Motor neuron (in vitro differentiated cells): ENCODE measurements at regions not wholly inside any gene's neighbourhood (a gene's known extent, or its start where the extent isn't known, plus 50 kb on each side); places are given as distances from the start of the nearest gene placed in this dataset.
"Not testable (repeated sequence)": the region's sequence is repeated elsewhere in the genome, so short reads cannot be mapped to it uniquely, and the experiment has no call there.

Experiments
- ATAC-seq, 8 experiments: fragments of 200-7000 bp; cut with Tn5 transposase; replicated peaks in 6 of 8; 2 replicates each; pipeline ENCODE4 v1.8.0; 2021; ENCODE audit warnings: mild to moderate bottlenecking in 8 of 8, moderate library complexity in 8 of 8
- H3K27ac ChIP-seq, 2 donors: fragments of 250-450 bp; sonication (Bioruptor Pico); 2 replicates each; pipeline ENCODE4 v1.9.0; 2021; ENCODE audit warnings: antibody characterized with exemption in 2 of 2, mild to moderate bottlenecking in 2 of 2, moderate library complexity in 1 of 2
- H3K4me1 ChIP-seq, 2 donors: fragments of 250-450 bp; sonication (Bioruptor Pico); replicated peaks in 1 of 2; 2 replicates each; pipeline ENCODE4 v1.6.1; 2021; ENCODE audit warnings: antibody characterized with exemption in 2 of 2, mild to moderate bottlenecking in 2 of 2, moderate library complexity in 1 of 2
- H3K4me3 ChIP-seq, 5 donors: fragments of 250-450 bp; sonication (Bioruptor Pico); 2 replicates each; pipeline ENCODE4 v1.9.0; 2021; ENCODE audit warnings: antibody characterized with exemption in 5 of 5, mild to moderate bottlenecking in 5 of 5, moderate library complexity in 4 of 5
- WGBS, 10 experiments: fragments of 450-650 bp; shearing (Covaris generic); methylation state at CpG; one replicate each; pipeline ENCODE4 v1.0.0; 2022; 5-methylcytosine and 5-hydroxymethylcytosine counted together
- in situ Hi-C, 9 experiments: fragments of 400-800 bp; cut with MboI; loops; one replicate each; pipeline ENCODE4 v1.15.0; 2021; ENCODE audit warnings: low sequenced_read_pairs in 9 of 9, low pct_unique_long_range_greater_than_20kb in 2 of 9; ENCODE audit not compliant: unreplicated experiment in 9 of 9

GRCh38 chr10:78210548-78210947 is 176.9 kb downstream of the RPS24 start:
- WGBS, 10 experiments: 58 to 100% (median 94%) methylated on average over 1 to 4 of the region's 5 CpGs; no CpG with 5 or more reads in 3 of the 10 experiments
- no peak overlapping the region for H3K4me3 ChIP-seq
- no peak overlapping the region for H3K27ac ChIP-seq
- in situ Hi-C loops: loop anchor here in 1 of 9 experiments (25.0 kb wide), 1 partner anchor 977 kb away; no protein-coding TSS in a partner anchor
- no peak for ATAC-seq
- H3K4me1 ChIP-seq: peaks cover 13 to 43% of the 10 kb centered on the region in 2 donors

GRCh38 chr10:78210976-78211375 is 177.3 kb downstream of the RPS24 start:
- H3K4me1 ChIP-seq: peaks cover 17 to 47% of the 10 kb centered on the region in 2 donors
- in situ Hi-C loops: loop anchor here in 1 of 9 experiments (25.0 kb wide), 1 partner anchor 976 kb away; no protein-coding TSS in a partner anchor
- H3K4me3 ChIP-seq: no peak overlapping the region
- no peak for ATAC-seq
- no peak overlapping the region for H3K27ac ChIP-seq
- WGBS, 10 experiments: 17 to 100% (median 83%) methylated on average over 1 of the region's 6 CpGs; no CpG with 5 or more reads in 7 of the 10 experiments

- H3K27ac ChIP-seq: no peak overlapping the region
- ATAC-seq: peak in 5 of 8 experiments; percentile 19 to 44 (median 33)
- 45 to 91% (median 55%) methylated on average over 2 to 4 of the region's 6 CpGs; no CpG with 5 or more reads in 5 of the 10 experiments for WGBS, 10 experiments
Measured at GRCh38 chr10:78211561-78212051, 177.9 kb downstream of the RPS24 start.

DNA sequence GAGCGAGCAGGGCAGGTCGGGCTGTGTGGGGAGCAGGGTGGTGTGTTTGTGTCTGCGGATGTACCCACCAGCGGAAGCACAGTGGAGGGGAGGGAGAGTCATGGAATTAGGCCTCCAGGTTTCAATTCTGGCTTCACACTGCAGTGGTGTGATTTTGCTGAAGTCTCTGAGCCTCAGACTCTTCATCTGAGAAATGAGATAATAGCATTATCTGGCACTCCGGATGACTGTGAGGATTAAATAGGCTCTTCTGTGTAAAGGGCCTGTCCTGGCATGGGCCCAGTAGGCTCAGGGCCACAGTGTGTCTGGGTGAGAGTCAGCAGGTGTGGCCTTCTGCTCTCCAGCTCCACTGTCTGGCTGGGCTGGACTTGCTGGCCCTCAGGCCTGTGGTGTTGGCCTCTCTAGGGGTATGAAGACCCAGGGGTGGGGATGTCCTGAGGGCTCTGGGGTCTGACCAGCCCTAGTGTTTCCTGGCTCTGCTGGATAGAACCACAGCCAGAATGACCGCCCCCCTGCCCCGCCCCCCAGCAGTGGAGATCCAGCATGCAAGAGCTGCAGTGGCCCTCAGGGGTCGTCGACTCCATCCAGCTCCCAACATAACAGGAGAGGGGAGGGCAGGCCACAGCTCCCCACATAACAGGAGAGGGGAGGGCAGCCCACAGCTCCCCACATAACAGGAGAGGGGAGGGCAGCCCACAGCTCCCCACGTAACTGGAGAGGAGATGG is 178.6 kb downstream of the RPS24 start:
- peak in 4 of 8 experiments; percentile 17 to 48 (median 30) for ATAC-seq
- no peak overlapping the region for H3K27ac ChIP-seq
- H3K4me3 ChIP-seq: no peak overlapping the region
- H3K4me1 ChIP-seq: peaks cover 27 to 58% of the 10 kb centered on the region in 2 donors
- WGBS, 10 experiments: 63 to 97% (median 65%) methylated on average over 1 to 5 of the region's 10 CpGs; no CpG with 5 or more reads in 7 of the 10 experiments
- in situ Hi-C loops: loop anchor here in 1 of 9 experiments (25.0 kb wide), 1 partner anchor 975 kb away; no protein-coding TSS in a partner anchor

More at GRCh38 chr10:78211561-78212051, 177.9 kb downstream of the RPS24 start:
- Histone ChIP-seq H3K4me3 (no peak overlapping the region), H3K4me1 (peaks cover 21 to 54% of the 10 kb centered on the region in 2 donors)
- in situ Hi-C loops: loop anchor here in 1 of 9 experiments (25.0 kb wide), 1 partner anchor 976 kb away; no protein-coding TSS in a partner anchor

- in situ Hi-C loops: loop anchor here in 1 of 9 experiments (25.0 kb wide), 1 partner anchor 975 kb away; no protein-coding TSS in a partner anchor
- H3K4me1 ChIP-seq: peaks cover 32 to 58% of the 10 kb centered on the region in 2 donors
- WGBS, 10 experiments: 14 to 80% (median 65%) methylated on average over 1 to 5 of the region's 7 CpGs; no CpG with 5 or more reads in 6 of the 10 experiments
- no peak for ATAC-seq
- no peak overlapping the region for H3K4me3 ChIP-seq
- no peak overlapping the region for H3K27ac ChIP-seq
Measured at GRCh38 chr10:78212786-78213175, 179.1 kb downstream of the RPS24 start.

DNA sequence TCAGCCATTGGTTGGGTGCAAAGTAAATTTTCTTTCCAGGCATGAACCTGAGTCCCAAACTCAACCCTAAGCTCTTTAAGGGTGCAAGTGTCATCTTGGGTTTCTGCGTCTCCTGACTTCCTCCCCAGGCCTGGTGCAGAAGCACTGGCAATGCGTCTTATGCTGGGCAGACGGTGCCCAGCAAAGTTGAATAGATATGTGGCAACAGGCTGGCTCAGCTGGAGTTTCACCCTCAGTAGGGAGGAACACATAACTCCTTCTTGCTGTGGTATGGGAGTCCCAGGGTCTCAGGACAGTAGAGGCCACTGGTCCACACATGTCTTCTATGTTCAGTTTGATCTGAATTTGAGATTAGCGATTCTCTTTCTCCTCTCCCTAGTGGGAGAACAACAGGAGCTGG is 181.3 kb downstream of the RPS24 start:
- WGBS, 10 experiments: 83 to 100% (median 100%) methylated on average over 1 of the region's 4 CpGs; no CpG with 5 or more reads in 6 of the 10 experiments
- no peak for ATAC-seq
- Histone ChIP-seq H3K27ac (no peak overlapping the region), H3K4me3 (no peak overlapping the region), H3K4me1 (peaks cover 49 to 56% of the 10 kb centered on the region in 2 donors)
- in situ Hi-C loops: loop anchor here in 1 of 9 experiments (25.0 kb wide), 1 partner anchor 972 kb away; no protein-coding TSS in a partner anchor

DNA sequence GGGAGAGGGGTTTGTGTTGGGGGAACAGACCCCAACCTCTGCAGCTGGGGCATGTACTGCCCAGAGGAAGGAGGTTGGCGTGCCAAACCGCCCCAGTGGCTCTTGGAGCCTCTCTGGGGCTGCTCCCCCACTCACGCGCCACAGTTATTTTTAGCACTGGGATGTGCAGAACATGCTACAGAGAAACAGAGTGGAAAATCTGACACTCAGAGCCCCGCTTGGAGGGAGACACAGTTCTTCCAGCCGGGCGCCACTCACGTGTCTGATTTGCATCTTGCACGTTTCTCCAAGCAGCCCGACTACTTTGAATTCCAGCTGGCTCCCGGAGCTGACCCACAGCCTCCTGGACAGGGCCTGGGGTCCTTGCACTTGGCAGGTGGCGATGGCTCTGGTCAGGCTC is 182.0 kb downstream of the RPS24 start:
- in situ Hi-C loops: loop anchor here in 1 of 9 experiments (25.0 kb wide), 1 partner anchor 972 kb away; no protein-coding TSS in a partner anchor
- Histone ChIP-seq H3K4me3 (no peak overlapping the region), H3K27ac (peak overlapping the region in 1 of 2 donors; percentile 25), H3K4me1 (peaks cover 49 to 55% of the 10 kb centered on the region in 2 donors)
- WGBS, 10 experiments: 0 to 83% (median 23%) methylated on average over 1 to 3 of the region's 12 CpGs; no CpG with 5 or more reads in 4 of the 10 experiments
- peak; percentile 60 to 89 (median 80) for ATAC-seq

DNA sequence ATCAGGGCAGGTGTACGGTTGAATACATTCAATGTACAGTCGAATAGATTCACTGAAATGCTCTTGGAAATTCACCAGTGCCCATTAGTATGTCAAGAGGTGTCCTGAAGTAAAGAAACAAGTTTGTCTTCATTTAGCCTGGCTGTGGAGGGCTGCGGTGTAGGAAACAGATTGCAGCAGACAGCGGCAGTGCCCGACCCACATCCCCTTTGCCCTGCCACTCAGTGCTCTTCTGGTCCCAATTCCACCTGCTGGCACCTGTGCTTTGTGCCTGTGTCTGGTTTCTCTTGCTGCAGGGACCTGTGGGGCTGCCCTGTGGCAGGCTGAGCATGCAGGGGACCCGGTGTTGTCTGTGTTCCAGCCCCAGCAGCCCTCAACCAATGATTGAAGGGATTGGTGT is 183.7 kb downstream of the RPS24 start:
- WGBS, 10 experiments: 61 to 90% (median 82%) methylated on average over 1 to 4 of the region's 6 CpGs; no CpG with 5 or more reads in 6 of the 10 experiments
- no peak overlapping the region for H3K4me3 ChIP-seq
- H3K4me1 ChIP-seq: peaks cover 42 to 46% of the 10 kb centered on the region in 2 donors
- H3K27ac ChIP-seq: peak overlapping the region in 1 of 2 donors; percentile 12
- peak in 1 of 8 experiments; percentile 12 for ATAC-seq
- in situ Hi-C loops: loop anchor here in 1 of 9 experiments (25.0 kb wide), 1 partner anchor 970 kb away; no protein-coding TSS in a partner anchor

DNA sequence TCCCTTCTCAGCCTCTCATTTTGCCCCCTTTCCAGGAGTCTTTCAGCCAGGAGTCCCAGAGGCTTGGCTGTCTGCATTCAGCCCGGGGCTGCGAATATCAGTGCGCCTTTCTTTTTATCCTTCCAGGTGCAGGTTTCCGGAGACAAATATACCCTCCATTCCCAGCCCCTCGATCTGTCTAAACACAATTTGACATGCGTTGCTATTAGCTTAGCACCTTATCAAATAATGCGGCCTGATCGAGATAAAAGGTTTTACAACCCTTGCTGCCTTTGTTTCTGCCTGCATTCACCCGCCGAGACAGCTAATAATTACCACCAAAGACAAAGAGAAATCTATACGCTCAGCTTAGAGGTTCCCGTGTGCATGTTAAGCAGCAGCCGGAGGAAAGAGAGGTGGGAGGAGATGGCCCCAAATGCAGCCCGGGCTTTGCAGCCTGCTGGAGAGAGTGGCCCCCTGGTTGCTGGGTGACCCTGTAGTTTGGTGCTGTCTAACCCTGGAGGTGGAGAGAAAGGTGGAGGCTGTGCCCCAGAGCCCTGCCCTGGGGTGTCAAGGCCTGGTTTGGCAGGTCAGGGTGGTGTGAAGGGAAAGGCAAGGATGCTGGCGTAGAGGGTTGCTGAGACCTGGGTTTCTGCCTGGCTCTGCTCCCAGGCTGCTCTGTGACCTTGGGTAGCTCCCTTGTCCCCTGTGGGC is 185.3 kb downstream of the RPS24 start:
- WGBS, 10 experiments: 8 to 100% (median 85%) methylated on average over 1 to 12 of the region's 15 CpGs
- Histone ChIP-seq H3K4me3 (no peak overlapping the region), H3K27ac (peak overlapping the region; percentile 11 to 65), H3K4me1 (peaks cover 42 to 46% of the 10 kb centered on the region in 2 donors)
- in situ Hi-C loops: loop anchor here in 1 of 9 experiments (25.0 kb wide), 1 partner anchor 968 kb away; no protein-coding TSS in a partner anchor
- peak in 4 of 8 experiments; percentile 5 to 64 (median 32) for ATAC-seq

DNA sequence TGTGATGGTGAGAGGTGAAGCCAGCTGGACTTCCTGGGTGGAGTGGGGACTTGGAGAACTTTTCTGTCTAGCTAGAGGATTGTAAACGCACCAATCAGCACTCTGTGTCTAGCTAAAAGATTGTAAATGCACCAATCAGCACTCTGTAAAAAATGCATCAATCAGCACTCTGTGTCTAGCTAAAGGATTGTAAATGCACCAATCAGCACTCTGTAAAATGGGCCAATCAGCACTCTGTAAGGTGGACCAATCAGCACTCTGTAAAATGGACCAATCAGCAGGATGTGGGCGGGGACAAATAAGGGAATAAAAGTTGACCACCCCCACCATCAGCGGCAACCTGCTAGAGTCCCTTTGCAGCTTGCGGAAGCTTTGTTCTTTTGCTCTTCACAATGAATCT is 185.9 kb downstream of the RPS24 start:
- WGBS, 10 experiments: 0 to 100% (median 96%) methylated on average over 1 to 4 of the region's 4 CpGs; no CpG with 5 or more reads in 5 of the 10 experiments
- Histone ChIP-seq H3K4me1 (peaks cover 42 to 46% of the 10 kb centered on the region in 2 donors), H3K27ac (peak overlapping the region in 1 of 2 donors; percentile 65)
- H3K4me3 ChIP-seq, ATAC-seq: not testable (repeated sequence)
- in situ Hi-C loops: loop anchor here in 1 of 9 experiments (25.0 kb wide), 1 partner anchor 968 kb away; no protein-coding TSS in a partner anchor

GRCh38 chr10:78220781-78221180 is 187.1 kb downstream of the RPS24 start:
- in situ Hi-C loops: loop anchor here in 1 of 9 experiments (25.0 kb wide), 1 partner anchor 967 kb away; no protein-coding TSS in a partner anchor
- Histone ChIP-seq H3K27ac (no peak overlapping the region), H3K4me3 (no peak overlapping the region), H3K4me1 (peaks cover 34 to 37% of the 10 kb centered on the region in 2 donors)
- WGBS, 10 experiments: 75 to 100% (median 93%) methylated on average over 1 of the region's 2 CpGs; no CpG with 5 or more reads in 4 of the 10 experiments
- no peak for ATAC-seq
